Mesendoderm (in vitro differentiated cells): ENCODE measurements at regions not wholly inside any gene's neighbourhood (a gene's known extent, or its start where the extent isn't known, plus 50 kb on each side); places are given as distances from the start of the nearest gene placed in this dataset.

Source experiments
- DNase-seq: peaks from one replicate; pipeline ENCODE4 v3.0.0; 2013
- H2AK5ac ChIP-seq: 2 replicates; pipeline ENCODE4 v1.6.1; 2013; ENCODE audit warnings: low read length, inconsistent platforms
- H2BK120ac ChIP-seq: 2 replicates; pipeline ENCODE4 v1.6.1; 2013; ENCODE audit warnings: low read depth, mild to moderate bottlenecking, low read length, moderate library complexity, mixed read lengths
- H2BK15ac ChIP-seq: replicated peaks from 2 replicates; pipeline ENCODE4 v1.6.1; 2013; ENCODE audit warnings: low read depth, mild to moderate bottlenecking, moderate library complexity
- H2BK5ac ChIP-seq: 2 replicates; pipeline ENCODE4 v1.6.1; 2013; ENCODE audit warnings: low read length, inconsistent platforms
- H3K18ac ChIP-seq: 2 replicates; pipeline ENCODE4 v1.6.1; 2013; ENCODE audit warnings: mild to moderate bottlenecking, low read length, mixed read lengths
- H3K23ac ChIP-seq: one replicate; pipeline ENCODE4 v1.6.1; 2013; ENCODE audit warnings: low read length
- H3K27ac ChIP-seq: 2 replicates; pipeline ENCODE4 v1.5.1; 2013; ENCODE audit warnings: low read depth, mild to moderate bottlenecking, inconsistent platforms, low read length, moderate library complexity
- H3K27me3 ChIP-seq: 2 replicates; pipeline ENCODE4 v1.6.1; 2013; ENCODE audit warnings: low read length, control low read depth, mild to moderate bottlenecking, inconsistent platforms; ENCODE audit not compliant: insufficient read depth, poor library complexity
- H3K36me3 ChIP-seq: 2 replicates; pipeline ENCODE4 v1.6.1; 2013; ENCODE audit warnings: low read length, inconsistent platforms; ENCODE audit not compliant: control insufficient read depth, insufficient read depth
- H3K4ac ChIP-seq: one replicate; pipeline ENCODE4 v1.6.1; 2013; ENCODE audit warnings: low read depth, mild to moderate bottlenecking, low read length, moderate library complexity
- H3K4me1 ChIP-seq: 2 replicates; pipeline ENCODE4 v1.6.1; 2013; ENCODE audit warnings: low read depth, low read length, inconsistent platforms; ENCODE audit not compliant: control insufficient read depth
- H3K4me2 ChIP-seq: 2 replicates; pipeline ENCODE4 v1.6.1; 2013; ENCODE audit warnings: low read length
- H3K4me3 ChIP-seq: 2 replicates; pipeline ENCODE4 v1.5.1; 2013; ENCODE audit warnings: mild to moderate bottlenecking, low read length
- H3K56ac ChIP-seq: one replicate; pipeline ENCODE4 v1.6.1; 2013; ENCODE audit warnings: low read length
- H3K79me1 ChIP-seq: 2 replicates; pipeline ENCODE4 v1.6.1; 2013; ENCODE audit warnings: low read length, inconsistent platforms
- H3K79me2 ChIP-seq: 2 replicates; pipeline ENCODE4 v1.6.1; 2013; ENCODE audit warnings: mild to moderate bottlenecking, low read length; ENCODE audit not compliant: control insufficient read depth, insufficient read depth
- H3K9ac ChIP-seq: 2 replicates; pipeline ENCODE4 v1.6.1; 2013; ENCODE audit warnings: low read length, inconsistent platforms
- H4K5ac ChIP-seq: one replicate; pipeline ENCODE4 v1.6.1; 2013; ENCODE audit warnings: low read length
- H4K8ac ChIP-seq: one replicate; pipeline ENCODE4 v1.6.1; 2013; ENCODE audit warnings: low read depth, mild to moderate bottlenecking, control low read depth, low read length, moderate library complexity
- WGBS: extraction: QIAGEN DNeasy Blood & Tissue Kit; methylation state at CpG from one replicate; pipeline ENCODE4 v1.1.7; 2013; ENCODE audit warnings: low lambda C conversion rate, missing lambda C conversion rate; ENCODE audit not compliant: insufficient coverage; ENCODE audit errors: extremely low coverage; 5-methylcytosine and 5-hydroxymethylcytosine counted together

DNA sequence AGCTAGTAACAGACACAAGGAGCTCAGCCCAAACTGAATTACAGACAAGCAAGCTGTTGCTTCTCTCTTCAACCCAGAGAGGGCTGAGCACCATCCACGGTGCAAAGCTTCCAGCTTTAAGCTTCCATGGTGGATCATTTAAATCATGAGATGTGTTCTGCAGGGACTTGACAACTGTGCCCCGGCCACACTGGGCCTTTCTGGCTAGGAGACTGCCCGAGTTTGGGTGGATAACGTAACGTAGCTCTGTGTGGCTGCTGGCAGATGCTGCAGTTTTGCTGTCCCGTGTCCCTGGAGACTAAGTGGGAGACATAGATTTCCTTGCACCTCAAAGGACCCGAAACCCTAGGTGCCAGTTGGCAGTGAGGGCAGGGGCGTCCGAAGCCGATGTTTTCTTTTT lies 234.0 kb downstream of the IRX2 start:
- Histone ChIP-seq H3K4me3 (no peak overlapping the region), H3K79me1 (no peaks in the 10 kb centered on the region), H3K18ac (no peak overlapping the region), H2BK15ac (no peak overlapping the region), H4K8ac (no peak overlapping the region), H2AK5ac (no peak overlapping the region), H2BK120ac (no peak overlapping the region), H3K9ac (no peak overlapping the region), H3K27me3 (no peaks in the 10 kb centered on the region), H3K79me2 (no peaks in the 10 kb centered on the region), H3K4me1 (no peaks in the 10 kb centered on the region), H3K56ac (no peak overlapping the region), H3K4ac (no peak overlapping the region), H3K27ac (no peak overlapping the region), H3K23ac (no peak overlapping the region), H2BK5ac (no peak overlapping the region), H3K36me3 (no peaks in the 10 kb centered on the region), H4K5ac (no peak overlapping the region), H3K4me2 (no peak overlapping the region)
- DNase-seq, result no peak
- no CpG with 5 or more reads among the region's 10 CpGs for WGBS

DNA sequence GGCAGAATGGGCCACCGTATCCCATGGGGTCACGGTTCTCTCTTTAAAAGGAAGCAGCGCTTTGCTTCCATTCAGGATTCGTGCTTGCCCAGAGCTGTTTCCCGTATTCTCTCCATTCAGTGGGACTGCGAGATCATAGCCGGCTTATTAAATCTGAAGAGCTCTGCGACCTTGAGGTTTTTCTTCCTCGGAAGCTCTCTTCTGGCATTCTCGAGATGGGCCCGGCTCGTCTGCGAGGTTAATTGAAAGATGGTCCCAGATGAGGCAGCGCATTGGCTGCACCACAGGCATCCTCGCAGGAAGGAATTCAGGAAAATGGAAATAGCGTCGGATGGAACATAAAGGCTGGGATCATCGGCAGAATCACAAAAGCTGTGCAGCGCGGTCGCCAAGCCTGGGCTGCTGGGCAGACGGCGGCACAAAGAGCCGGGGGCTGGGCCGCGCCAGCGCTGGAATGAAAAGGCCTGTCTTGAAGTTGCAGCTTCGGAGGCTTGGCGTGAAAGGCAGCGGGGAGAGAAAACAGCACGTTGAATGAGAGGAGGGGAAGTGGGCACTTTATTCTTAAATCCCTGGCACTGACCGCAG lies 236.2 kb downstream of the IRX2 start:
- Histone ChIP-seq H3K56ac (no peak overlapping the region), H4K5ac (no peak overlapping the region), H3K4me3 (no peak overlapping the region), H3K18ac (no peak overlapping the region), H2BK120ac (no peak overlapping the region), H3K23ac (no peak overlapping the region), H3K27me3 (no peaks in the 10 kb centered on the region), H3K27ac (no peak overlapping the region), H3K4me1 (no peaks in the 10 kb centered on the region), H2AK5ac (no peak overlapping the region), H3K79me2 (no peaks in the 10 kb centered on the region), H3K9ac (no peak overlapping the region), H3K79me1 (no peaks in the 10 kb centered on the region), H4K8ac (no peak overlapping the region), H3K4ac (no peak overlapping the region), H2BK5ac (no peak overlapping the region), H3K36me3 (no peaks in the 10 kb centered on the region), H2BK15ac (no peak overlapping the region), H3K4me2 (no peak overlapping the region)
- DNase-seq, result no peak
- no CpG with 5 or more reads among the region's 32 CpGs for WGBS

DNA sequence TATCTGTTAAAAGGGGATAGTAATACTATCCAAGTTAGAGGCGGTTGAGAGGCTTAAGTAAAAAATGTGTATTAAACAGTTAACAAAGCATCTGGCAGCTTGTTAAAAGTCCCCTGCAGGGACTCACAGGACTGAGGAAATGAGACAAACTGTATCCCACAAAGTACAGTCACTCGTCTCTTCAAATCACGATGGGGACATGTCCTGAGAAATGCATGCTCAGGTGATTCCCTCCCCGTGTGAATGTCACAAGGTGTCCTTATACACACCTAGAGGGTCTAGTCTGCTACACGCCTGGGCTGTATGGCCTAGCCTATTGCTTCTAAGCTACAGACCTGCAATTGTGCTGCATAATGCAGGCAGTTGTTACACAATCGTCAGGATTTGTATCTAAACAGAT lies 237.0 kb downstream of the IRX2 start:
- H3K23ac ChIP-seq, result no peak overlapping the region
- H3K18ac ChIP-seq, result no peak overlapping the region
- no peak overlapping the region for H2AK5ac ChIP-seq
- H3K79me1 ChIP-seq, result no peaks in the 10 kb centered on the region
- H3K27me3 ChIP-seq, result no peaks in the 10 kb centered on the region
- no peak for DNase-seq
- no peaks in the 10 kb centered on the region for H3K36me3 ChIP-seq
- H2BK15ac ChIP-seq, result no peak overlapping the region
- no peak overlapping the region for H3K9ac ChIP-seq
- H3K4ac ChIP-seq, result no peak overlapping the region
- H4K8ac ChIP-seq, result no peak overlapping the region
- H3K79me2 ChIP-seq, result no peaks in the 10 kb centered on the region
- no peak overlapping the region for H3K27ac ChIP-seq
- no peak overlapping the region for H4K5ac ChIP-seq
- no peaks in the 10 kb centered on the region for H3K4me1 ChIP-seq
- no peak overlapping the region for H3K4me2 ChIP-seq
- no peak overlapping the region for H3K4me3 ChIP-seq
- no peak overlapping the region for H2BK5ac ChIP-seq
- H2BK120ac ChIP-seq, result no peak overlapping the region
- no CpG with 5 or more reads among the region's 6 CpGs for WGBS
- H3K56ac ChIP-seq, result no peak overlapping the region

DNA sequence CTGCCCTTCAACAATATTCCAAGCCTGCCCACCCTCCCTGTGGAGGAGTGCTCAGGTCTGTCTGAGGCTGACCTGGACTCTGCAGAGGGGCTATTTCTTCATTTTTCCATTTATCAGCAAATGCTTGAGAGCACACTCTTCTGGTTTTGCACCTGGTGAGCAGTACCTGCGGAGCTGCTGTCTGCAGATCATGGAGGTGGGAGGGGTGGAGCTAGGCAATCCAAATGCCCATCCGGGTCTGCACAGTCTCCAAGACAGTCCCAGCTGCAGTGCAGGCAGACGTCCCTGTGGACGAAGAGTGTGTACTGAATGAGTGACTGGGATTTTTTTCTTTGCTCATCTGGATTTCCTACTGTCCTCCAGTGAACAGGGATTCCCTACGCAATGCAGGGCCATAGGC lies 239.8 kb downstream of the IRX2 start:
- no peak overlapping the region for H3K27ac ChIP-seq
- H3K4ac ChIP-seq, result no peak overlapping the region
- no peak overlapping the region for H4K8ac ChIP-seq
- H3K4me2 ChIP-seq, result no peak overlapping the region
- no peaks in the 10 kb centered on the region for H3K4me1 ChIP-seq
- H2BK120ac ChIP-seq, result no peak overlapping the region
- WGBS, result no CpG with 5 or more reads among the region's 5 CpGs
- H3K79me2 ChIP-seq, result no peaks in the 10 kb centered on the region
- H3K27me3 ChIP-seq, result no peaks in the 10 kb centered on the region
- no peak overlapping the region for H2BK15ac ChIP-seq
- no peak overlapping the region for H2AK5ac ChIP-seq
- no peak overlapping the region for H3K23ac ChIP-seq
- H3K79me1 ChIP-seq, result no peaks in the 10 kb centered on the region
- DNase-seq, result no peak
- H3K56ac ChIP-seq, result no peak overlapping the region
- H3K9ac ChIP-seq, result no peak overlapping the region
- H4K5ac ChIP-seq, result no peak overlapping the region
- no peak overlapping the region for H3K4me3 ChIP-seq
- no peak overlapping the region for H3K18ac ChIP-seq
- no peaks in the 10 kb centered on the region for H3K36me3 ChIP-seq
- H2BK5ac ChIP-seq, result no peak overlapping the region

DNA sequence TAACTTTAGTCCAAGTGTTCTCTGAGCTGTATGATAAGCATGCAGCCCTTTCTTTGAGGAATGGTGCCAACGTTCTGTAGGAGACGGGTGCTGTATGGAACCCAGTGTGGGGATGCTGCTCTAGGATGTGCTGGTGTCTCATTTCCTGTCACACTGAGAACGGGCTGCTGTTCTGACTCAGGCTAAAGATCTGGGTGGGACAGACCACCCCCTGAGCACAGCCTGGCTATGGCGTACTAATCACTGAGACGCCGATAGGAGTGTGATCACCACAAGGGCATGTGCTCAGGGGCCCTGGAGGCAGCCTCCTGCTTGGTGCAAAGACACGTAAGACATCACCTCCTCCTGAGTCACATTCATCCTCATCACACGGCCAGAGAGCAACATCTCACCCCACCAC lies 240.4 kb downstream of the IRX2 start:
- Histone ChIP-seq H3K23ac (no peak overlapping the region), H3K18ac (no peak overlapping the region), H2BK5ac (no peak overlapping the region), H3K4me2 (no peak overlapping the region), H4K8ac (no peak overlapping the region), H3K79me1 (no peaks in the 10 kb centered on the region), H3K4ac (no peak overlapping the region), H3K4me1 (no peaks in the 10 kb centered on the region), H3K79me2 (no peaks in the 10 kb centered on the region), H3K27me3 (no peaks in the 10 kb centered on the region), H2AK5ac (no peak overlapping the region), H2BK15ac (no peak overlapping the region), H3K27ac (no peak overlapping the region), H3K4me3 (no peak overlapping the region), H3K56ac (no peak overlapping the region), H2BK120ac (no peak overlapping the region), H4K5ac (no peak overlapping the region), H3K36me3 (no peaks in the 10 kb centered on the region), H3K9ac (no peak overlapping the region)
- WGBS, result no CpG with 5 or more reads among the region's 8 CpGs
- DNase-seq, result no peak

DNA sequence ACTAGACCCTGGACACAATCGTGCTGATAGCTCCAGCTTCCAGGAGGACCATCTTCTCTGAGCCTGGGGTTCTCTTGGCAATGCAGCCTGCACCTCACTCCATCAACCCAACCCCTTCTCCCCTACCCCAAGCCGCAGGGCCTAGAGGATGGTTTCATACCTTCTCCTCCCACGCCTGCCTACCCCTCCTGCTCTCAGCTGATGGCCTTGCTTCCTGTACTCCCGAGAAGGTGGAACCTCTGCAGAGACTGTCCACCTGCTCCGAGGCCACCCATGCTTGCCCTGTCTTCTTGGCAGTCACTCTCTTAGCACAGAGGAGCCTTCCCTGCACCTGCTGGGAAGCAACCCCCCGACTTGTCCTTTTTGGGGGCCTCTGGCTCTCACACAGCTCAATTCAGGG lies 241.9 kb downstream of the IRX2 start:
- DNase-seq, result no peak
- Histone ChIP-seq H3K79me2 (no peaks in the 10 kb centered on the region), H3K56ac (no peak overlapping the region), H3K36me3 (no peaks in the 10 kb centered on the region), H2BK5ac (no peak overlapping the region), H3K4me1 (no peaks in the 10 kb centered on the region), H2BK15ac (no peak overlapping the region), H4K8ac (no peak overlapping the region), H3K4ac (no peak overlapping the region), H3K18ac (no peak overlapping the region), H3K27me3 (no peaks in the 10 kb centered on the region), H3K4me3 (no peak overlapping the region), H3K79me1 (no peaks in the 10 kb centered on the region), H2BK120ac (no peak overlapping the region), H4K5ac (no peak overlapping the region), H3K23ac (no peak overlapping the region), H3K4me2 (no peak overlapping the region), H2AK5ac (no peak overlapping the region), H3K9ac (no peak overlapping the region), H3K27ac (no peak overlapping the region)
- no CpG with 5 or more reads among the region's 6 CpGs for WGBS
